SW480 (cell line): ENCODE measurements at regions not wholly inside any gene's neighbourhood (a gene's known extent, or its start where the extent isn't known, plus 50 kb on each side); places are given as distances from the start of the nearest gene placed in this dataset.

ENCODE experiments used
- DNase-seq: peaks from one replicate; pipeline ENCODE4 v3.0.0-alpha.2; 2016; ENCODE audit warnings: low spot score

- DNase-seq, result no peak
Observed at GRCh38 chr4:157509341-157509740, 288.8 kb downstream of the GRIA2 start.

DNA sequence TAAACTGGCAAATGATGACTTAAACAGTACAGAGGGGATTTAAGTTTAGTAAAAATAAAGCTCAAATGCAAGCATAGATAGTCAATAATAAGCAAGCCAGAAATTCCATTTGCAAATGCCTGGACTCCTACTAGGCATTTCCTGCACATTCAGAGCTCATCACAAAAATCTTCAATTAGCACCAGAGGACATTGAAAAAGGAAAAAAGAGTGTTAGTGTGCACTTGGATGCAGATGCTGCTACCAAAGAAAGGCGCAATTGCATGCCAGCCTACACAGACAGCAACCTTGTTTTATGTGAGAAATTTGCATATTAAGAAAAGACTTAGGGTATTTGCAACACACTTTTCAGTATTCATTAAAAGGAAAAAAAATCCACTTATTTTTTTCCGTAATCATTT, 282.1 kb downstream of the GRIA2 start:
- no peak for DNase-seq

- DNase-seq, result no peak
Observed at GRCh38 chr4:157459785-157460184, 239.3 kb downstream of the GRIA2 start.

- no peak for DNase-seq
Observed at GRCh38 chr4:157447195-157447594, 226.7 kb downstream of the GRIA2 start.

DNA sequence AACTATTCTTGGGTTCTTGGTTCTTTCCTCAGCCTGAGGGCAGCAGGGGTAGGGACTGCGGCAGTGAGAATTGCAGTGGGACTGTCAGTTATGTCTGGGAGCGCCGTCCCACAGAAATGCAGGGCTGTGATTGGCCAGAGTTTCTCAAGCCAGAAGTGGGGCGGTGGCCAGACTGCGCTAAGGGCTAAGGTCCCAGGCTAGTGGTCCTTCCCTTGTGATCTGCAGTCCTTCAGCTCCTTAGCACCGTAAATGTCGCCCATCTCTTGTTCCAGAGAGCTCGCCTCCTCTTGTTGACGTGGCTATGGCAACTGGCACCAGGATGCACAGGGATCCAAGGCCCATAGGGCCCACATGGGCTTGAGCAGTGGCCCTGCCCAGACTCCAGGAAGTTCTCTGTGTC, 223.5 kb downstream of the GRIA2 start:
- DNase-seq, result no peak

GRCh38 chr4:157443537-157443936, 223.0 kb downstream of the GRIA2 start:
- DNase-seq, result no peak

GRCh38 chr4:157425897-157426296, 205.4 kb downstream of the GRIA2 start:
- DNase-seq, result no peak

DNA sequence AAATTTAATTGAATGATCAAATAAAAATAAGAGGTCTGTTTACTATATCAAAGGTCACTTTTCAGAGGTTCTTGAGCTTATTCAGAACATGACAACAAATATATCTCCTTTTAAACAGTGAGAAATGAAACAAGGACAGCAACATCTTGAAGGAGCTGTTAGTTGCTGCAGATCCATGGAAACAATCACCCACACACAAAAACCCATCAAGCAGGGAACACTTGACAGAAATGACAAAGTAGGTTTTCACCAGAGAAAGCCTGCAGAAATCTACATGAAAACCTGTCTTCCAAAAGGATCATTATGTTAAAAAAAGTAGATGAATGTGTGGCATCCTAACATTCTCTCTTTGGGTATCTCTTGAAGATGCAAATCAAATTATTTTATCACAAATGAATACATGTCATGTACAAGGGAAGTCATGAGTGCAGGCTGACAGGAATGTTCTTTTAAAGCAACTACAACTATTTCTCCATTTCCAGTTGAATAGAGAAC, 203.0 kb downstream of the GRIA2 start:
- DNase-seq, result no peak

DNA sequence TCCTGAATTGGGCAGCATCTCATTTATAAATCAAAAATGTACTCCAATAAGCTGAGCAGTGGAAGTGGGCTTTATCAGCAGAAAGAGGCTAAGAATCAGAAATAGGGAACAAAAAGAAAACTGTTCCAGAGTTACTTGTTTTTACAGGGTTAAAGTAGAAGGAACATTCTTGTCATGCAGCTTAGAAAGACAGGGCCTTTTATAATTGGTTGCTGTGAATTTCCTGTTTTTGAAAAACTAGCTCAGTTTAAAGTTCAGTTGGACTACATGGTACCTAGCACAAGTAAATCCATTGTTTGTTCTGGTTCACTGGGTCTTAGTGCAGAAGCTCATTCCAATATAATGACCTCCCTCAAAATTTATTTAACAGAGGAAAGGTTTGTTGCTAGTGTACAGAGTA, 200.8 kb downstream of the GRIA2 start:
- no peak for DNase-seq
